Astrocyte of the spinal cord (primary cell): ENCODE measurements at regions not wholly inside any gene's neighbourhood (a gene's known extent, or its start where the extent isn't known, plus 50 kb on each side); places are given as distances from the start of the nearest gene placed in this dataset.

Experiments
- DNase-seq: peaks from one replicate; pipeline ENCODE4 v3.0.0; 2011; ENCODE audit warnings: low read depth, low spot score
- H3K4me3 ChIP-seq: 2 replicates; pipeline ENCODE4 v1.5.1; 2011; ENCODE audit warnings: low read depth, mild to moderate bottlenecking, low read length, moderate library complexity
- in situ Hi-C: cut with HindIII; loops from 2 replicates; pipeline ENCODE4 v1.10.0; 2017; ENCODE audit warnings: low sequenced_read_pairs
- TF ChIP-seq, protein P1 (sequence below): IDR thresholded peaks from 2 replicates; pipeline ENCODE4 v1.5.1; 2012; ENCODE audit warnings: low read depth, mild to moderate bottlenecking, low read length, inconsistent platforms

DNA sequence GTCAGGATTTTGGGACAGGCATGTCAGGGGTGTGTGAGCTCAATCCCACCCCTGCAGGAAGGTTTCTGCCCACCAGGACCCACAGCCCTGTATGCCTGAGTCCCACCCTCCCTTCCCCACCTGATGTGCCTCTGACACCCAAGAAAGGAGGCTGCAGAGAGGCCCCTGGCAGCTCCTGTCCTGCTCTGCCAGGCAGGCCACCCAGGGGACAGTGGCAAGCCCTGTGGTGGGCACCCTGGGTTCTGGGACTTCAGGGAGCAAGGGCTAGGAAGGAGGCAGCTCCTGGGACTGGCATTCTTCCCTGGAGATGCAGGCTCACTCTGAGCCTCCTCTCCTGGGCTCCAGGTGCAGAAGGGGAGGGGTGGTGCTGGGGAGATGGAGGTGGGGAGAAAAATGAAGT, 234.5 kb upstream of the B3GAT1 start:
- no peak for DNase-seq
- in situ Hi-C loops: no loop called here

DNA sequence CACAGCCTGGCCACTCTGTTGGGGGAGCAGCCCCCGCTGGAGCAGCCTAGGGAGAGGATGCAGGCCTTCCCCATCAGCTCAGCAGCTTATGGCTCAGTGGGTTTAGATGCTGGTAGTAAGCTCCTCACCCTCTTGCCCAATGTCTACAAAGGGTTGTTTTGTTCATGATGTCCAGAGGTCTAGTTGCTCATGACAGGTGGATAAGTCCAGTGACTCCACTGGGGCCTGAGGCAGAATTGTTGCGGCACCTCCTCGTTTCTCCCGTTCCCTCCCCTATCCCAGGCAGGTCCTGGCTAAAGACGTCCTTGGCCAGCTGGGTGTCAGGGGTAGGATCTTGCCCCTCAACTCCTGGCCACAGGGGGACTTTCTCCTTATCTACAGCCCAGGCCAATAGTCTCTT, 233.5 kb upstream of the B3GAT1 start:
- DNase-seq: no peak
- in situ Hi-C loops: no loop called here
- TF ChIP-seq, protein P1, sequence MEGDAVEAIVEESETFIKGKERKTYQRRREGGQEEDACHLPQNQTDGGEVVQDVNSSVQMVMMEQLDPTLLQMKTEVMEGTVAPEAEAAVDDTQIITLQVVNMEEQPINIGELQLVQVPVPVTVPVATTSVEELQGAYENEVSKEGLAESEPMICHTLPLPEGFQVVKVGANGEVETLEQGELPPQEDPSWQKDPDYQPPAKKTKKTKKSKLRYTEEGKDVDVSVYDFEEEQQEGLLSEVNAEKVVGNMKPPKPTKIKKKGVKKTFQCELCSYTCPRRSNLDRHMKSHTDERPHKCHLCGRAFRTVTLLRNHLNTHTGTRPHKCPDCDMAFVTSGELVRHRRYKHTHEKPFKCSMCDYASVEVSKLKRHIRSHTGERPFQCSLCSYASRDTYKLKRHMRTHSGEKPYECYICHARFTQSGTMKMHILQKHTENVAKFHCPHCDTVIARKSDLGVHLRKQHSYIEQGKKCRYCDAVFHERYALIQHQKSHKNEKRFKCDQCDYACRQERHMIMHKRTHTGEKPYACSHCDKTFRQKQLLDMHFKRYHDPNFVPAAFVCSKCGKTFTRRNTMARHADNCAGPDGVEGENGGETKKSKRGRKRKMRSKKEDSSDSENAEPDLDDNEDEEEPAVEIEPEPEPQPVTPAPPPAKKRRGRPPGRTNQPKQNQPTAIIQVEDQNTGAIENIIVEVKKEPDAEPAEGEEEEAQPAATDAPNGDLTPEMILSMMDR: no peak
- no peak overlapping the region for H3K4me3 ChIP-seq

More for the DNA sequence above, 234.5 kb upstream of the B3GAT1 start:
- TF ChIP-seq, protein P1: no peak
- H3K4me3 ChIP-seq: no peak overlapping the region

DNA sequence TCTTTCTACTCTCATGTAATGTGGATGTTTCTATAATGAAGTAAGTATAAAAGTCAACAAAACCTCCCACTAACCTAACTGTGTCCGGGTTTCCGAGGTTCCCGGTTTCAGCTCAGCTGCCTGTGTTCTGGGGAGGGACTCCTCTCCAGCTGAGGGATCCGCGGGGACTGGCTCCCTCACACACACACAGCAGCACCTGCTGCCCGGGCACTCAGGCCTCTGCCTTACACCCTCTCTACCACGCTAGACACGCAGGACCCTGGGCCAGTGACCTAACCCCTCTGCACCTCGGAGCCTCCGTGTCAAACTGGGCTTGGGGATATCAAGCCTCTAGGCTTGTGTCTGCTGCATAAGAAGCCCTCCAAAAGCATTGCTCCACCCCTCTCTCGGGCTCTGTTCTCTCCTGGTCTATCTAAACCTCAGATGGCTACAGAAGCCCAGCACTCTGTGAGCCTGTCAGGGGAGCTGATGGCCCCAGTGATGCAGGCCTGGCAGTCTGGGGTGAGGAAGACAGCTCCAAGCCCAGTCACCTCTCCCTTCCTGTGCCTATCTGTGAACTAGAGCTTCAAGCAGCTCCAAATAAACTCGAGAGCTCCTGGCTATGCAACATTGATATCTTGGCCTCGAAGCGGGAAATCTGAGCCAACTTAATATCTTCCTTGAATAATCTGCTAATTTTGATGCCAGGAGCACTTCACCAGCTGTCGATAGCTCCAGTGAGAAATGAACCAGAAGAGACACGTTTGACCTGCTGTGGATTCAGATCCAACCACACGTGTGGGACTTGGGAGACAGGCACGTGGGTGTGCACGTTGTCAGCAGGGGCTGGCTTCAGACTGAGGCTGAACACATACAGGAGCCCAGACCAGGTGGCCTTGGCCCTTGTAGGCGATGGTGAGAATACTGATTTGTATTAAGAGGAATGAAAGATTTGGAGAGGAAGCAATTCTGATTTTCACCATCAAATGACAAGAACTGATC, 232.7 kb upstream of the B3GAT1 start:
- DNase-seq: no peak
- in situ Hi-C loops: no loop called here
- H3K4me3 ChIP-seq: no peak overlapping the region
- TF ChIP-seq, protein P1: no peak

DNA sequence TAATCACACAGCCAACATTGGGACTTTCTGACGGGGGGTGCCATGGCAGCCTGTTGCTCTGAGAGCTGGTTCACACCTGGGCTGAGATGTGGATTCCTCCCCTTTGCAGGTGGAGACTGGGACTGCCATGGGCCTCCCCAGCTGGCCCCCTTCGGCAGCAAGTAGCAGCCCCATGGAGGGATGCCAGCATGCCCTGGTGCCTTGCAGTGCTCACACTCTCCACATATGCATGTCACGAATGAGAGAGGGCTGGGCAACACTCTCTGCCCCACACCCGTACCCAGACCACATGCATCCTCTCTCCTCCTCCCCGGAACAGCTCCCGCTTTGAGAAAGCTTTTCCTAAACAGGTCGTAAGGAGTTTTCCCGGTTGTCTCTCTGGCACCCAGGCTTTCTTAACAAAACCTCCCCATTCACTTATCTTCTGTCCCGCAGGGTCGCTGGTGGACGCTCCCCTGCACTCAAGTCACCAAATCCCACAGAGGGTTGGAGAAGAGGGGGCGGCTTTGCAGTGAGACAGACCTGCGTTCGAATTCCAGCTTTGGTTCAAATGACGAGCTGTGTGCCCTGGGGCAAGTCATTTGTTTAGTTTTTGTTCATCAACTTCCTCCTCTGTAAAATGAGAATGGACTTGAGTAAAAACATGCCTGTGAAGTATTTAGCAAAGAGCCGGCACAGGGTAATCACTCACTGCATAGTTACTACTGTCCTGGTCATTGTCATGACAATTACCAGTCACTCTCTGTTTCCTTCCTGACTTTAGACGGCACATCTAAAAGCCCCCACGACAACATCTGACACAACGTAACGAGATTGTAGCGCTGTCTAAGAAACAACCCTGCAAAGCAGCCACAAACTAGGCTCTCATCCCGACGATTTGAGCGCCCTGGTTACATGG, 231.3 kb upstream of the B3GAT1 start:
- no peak overlapping the region for H3K4me3 ChIP-seq
- TF ChIP-seq, protein P1: no peak
- in situ Hi-C loops: no loop called here
- no peak for DNase-seq

DNA sequence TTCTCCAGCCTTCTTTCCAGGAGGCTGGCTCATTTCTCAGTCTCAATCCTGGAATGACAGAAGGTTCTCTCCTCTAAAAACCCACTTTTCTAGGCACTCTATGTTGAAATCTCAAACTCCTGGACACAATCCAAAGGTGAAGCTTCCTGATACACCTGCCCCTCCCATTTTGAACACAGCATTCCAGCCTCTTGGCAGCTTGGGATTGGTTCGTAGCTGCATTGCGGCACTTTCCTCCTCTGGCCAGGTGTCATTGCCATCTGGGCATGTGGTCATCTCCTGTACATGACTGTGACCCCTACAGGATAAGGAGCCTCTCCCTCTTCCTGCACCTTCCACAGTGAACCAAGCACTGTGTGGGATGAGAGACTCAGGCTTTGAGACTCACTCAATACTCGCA, 230.2 kb upstream of the B3GAT1 start:
- no peak overlapping the region for H3K4me3 ChIP-seq
- in situ Hi-C loops: no loop called here
- no peak for DNase-seq

More for the DNA sequence above, 230.2 kb upstream of the B3GAT1 start:
- TF ChIP-seq, protein P1: no peak
